Fibroblast of lung (primary cell): ENCODE measurements at regions not wholly inside any gene's neighbourhood (a gene's known extent, or its start where the extent isn't known, plus 50 kb on each side); places are given as distances from the start of the nearest gene placed in this dataset.

ENCODE experiments used
- EZH2 ChIP-seq: IDR thresholded peaks from 2 replicates; pipeline ENCODE4 v1.5.1; 2012; ENCODE audit warnings: low read length, control low read depth, mild to moderate bottlenecking; ENCODE audit errors: missing control alignments
- TF ChIP-seq, protein P1 (sequence below), 2 donors: IDR thresholded peaks in 1 of 2; conservative IDR thresholded peaks in 1 of 2; 1 replicate in 1 of 2; 2 replicates in 1 of 2; pipeline ENCODE4 v1.5.1; 2011 to 2012; ENCODE audit warnings: low read length in 2 of 2, control low read depth in 1 of 2, inconsistent platforms in 1 of 2, low read depth in 1 of 2, mild to moderate bottlenecking in 1 of 2

DNA sequence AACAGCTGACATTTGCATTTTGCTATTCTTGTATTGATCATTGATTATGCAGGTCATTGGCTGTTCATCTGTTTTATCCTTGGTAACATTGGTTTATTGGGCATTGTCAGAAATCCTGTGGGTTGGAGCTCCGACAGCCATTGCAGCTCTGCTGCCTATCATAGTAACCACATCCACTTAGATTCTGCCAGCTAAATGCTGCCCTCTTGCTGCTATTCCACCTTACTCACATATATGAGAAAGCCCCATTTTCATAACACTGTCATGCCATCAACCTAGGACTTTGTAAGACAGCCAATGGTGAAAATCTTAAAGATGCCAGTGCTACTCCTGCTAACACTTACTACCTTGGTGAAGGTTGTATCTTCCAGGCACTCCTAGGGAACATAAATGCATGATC, 187.3 kb upstream of the CXCL13 start:
- TF ChIP-seq, protein P1, sequence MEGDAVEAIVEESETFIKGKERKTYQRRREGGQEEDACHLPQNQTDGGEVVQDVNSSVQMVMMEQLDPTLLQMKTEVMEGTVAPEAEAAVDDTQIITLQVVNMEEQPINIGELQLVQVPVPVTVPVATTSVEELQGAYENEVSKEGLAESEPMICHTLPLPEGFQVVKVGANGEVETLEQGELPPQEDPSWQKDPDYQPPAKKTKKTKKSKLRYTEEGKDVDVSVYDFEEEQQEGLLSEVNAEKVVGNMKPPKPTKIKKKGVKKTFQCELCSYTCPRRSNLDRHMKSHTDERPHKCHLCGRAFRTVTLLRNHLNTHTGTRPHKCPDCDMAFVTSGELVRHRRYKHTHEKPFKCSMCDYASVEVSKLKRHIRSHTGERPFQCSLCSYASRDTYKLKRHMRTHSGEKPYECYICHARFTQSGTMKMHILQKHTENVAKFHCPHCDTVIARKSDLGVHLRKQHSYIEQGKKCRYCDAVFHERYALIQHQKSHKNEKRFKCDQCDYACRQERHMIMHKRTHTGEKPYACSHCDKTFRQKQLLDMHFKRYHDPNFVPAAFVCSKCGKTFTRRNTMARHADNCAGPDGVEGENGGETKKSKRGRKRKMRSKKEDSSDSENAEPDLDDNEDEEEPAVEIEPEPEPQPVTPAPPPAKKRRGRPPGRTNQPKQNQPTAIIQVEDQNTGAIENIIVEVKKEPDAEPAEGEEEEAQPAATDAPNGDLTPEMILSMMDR (conservative IDR thresholded peaks at IDR 0.05 in 1 of 2, IDR thresholded peaks at IDR 0.05 in 1 of 2; ENCODE audit: low read depth in 1 of 2, low read length in 2 of 2), result peak in 1 of 2 donors; percentile 5
- TF ChIP-seq EZH2, result no peak
